ENCODE measurements at regions not wholly inside any gene's neighbourhood (a gene's known extent, or its start where the extent isn't known, plus 50 kb on each side); places are given as distances from the start of the nearest gene placed in this dataset.

GRCh38 chr3:86605166-86605565, 385.8 kb downstream of the VGLL3 start:
- BruUV-seq (replicated peaks): no TSS peak
- no peaks in the 10 kb centered on the region for H3K36me3 ChIP-seq (ENCODE audit: control insufficient read depth, insufficient read depth, low read length)
- ChIA-PET POLR2A (no interaction called here), CTCF (no interaction called here)
- no peak overlapping the region for H3K27ac ChIP-seq (ENCODE audit: low read length)
- DNase-seq (ENCODE audit: low read depth, low spot score) (no peak), ATAC-seq (no peak)
- no peak overlapping the region for H3K4me3 ChIP-seq (ENCODE audit: low read depth in 2 of 2, low read length in 2 of 2)
- TF ChIP-seq POLR2AphosphoS5 (IDR thresholded peaks at IDR 0.05; ENCODE audit: low read depth, low read length) (no peak), SIN3A (IDR thresholded peaks at IDR 0.05; ENCODE audit: borderline replicate concordance, insufficient read depth, low read depth, low read length) (no peak), REST (IDR thresholded peaks at IDR 0.05; ENCODE audit: insufficient read depth in 1 of 2, low read depth in 2 of 2, low read length in 1 of 2) (no peak), CTCF (IDR thresholded peaks at IDR 0.05) (no peak), TCF7L2 (IDR thresholded peaks at IDR 0.05; ENCODE audit: low read depth, low read length) (no peak)
- intact Hi-C loops (cut with micrococcal nuclease; ENCODE audit: unreplicated experiment) (no loop called here), in situ Hi-C loops (cut with HindIII; ENCODE audit: low pct_unique_long_range_greater_than_20kb, low sequenced_read_pairs) (no loop called here)
- H3K4me1 ChIP-seq (ENCODE audit: control insufficient read depth, insufficient read depth, low read length): no peaks in the 10 kb centered on the region
- H3K27me3 ChIP-seq (ENCODE audit: control insufficient read depth, insufficient read depth, low read length): no peaks in the 10 kb centered on the region
- H3K9me3 ChIP-seq (ENCODE audit: control insufficient read depth, insufficient read depth, low read depth, low read length): no peaks in the 10 kb centered on the region

DNA sequence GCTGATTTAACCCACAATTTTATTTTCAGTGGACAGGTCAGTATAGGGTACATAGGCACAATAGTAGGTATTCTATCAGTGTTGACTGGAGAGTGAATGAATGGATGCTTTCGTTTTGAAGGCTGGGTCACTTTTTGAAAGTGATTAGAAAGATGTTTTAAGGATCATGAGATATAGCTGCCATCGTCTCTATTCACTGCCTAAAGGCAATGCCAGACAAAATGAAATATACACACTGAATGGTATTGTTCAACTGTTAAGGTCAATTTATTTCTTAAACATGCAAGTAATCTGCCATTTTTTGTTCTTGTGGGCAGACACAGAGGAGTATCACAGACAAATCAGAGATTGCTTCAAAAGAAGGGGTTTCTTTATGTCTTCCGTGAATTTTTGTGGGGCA, 395.3 kb downstream of the VGLL3 start:
- no peaks in the 10 kb centered on the region for H3K4me1 ChIP-seq (ENCODE audit: control insufficient read depth, insufficient read depth, low read length)
- no peak overlapping the region for H3K27ac ChIP-seq (ENCODE audit: low read length)
- H3K36me3 ChIP-seq (ENCODE audit: control insufficient read depth, insufficient read depth, low read length): no peaks in the 10 kb centered on the region
- POLR2A ChIA-PET: no interaction called here
- CTCF ChIA-PET: no interaction called here
- no peak overlapping the region for H3K4me3 ChIP-seq (ENCODE audit: low read depth in 2 of 2, low read length in 2 of 2)
- in situ Hi-C loops (cut with HindIII; ENCODE audit: low pct_unique_long_range_greater_than_20kb, low sequenced_read_pairs): no loop called here
- no TSS peak for BruUV-seq (replicated peaks)
- intact Hi-C loops (cut with micrococcal nuclease; ENCODE audit: unreplicated experiment): no loop called here
- ATAC-seq (no peak), DNase-seq (ENCODE audit: low read depth, low spot score) (no peak)
- TF ChIP-seq REST (IDR thresholded peaks at IDR 0.05; ENCODE audit: insufficient read depth in 1 of 2, low read depth in 2 of 2, low read length in 1 of 2): no peak
- no peak for TF ChIP-seq SIN3A (IDR thresholded peaks at IDR 0.05; ENCODE audit: borderline replicate concordance, insufficient read depth, low read depth, low read length)
- TF ChIP-seq CTCF (IDR thresholded peaks at IDR 0.05): no peak
- no peak for TF ChIP-seq POLR2AphosphoS5 (IDR thresholded peaks at IDR 0.05; ENCODE audit: low read depth, low read length)
- TF ChIP-seq TCF7L2 (IDR thresholded peaks at IDR 0.05; ENCODE audit: low read depth, low read length): no peak
- H3K27me3 ChIP-seq (ENCODE audit: control insufficient read depth, insufficient read depth, low read length): no peaks in the 10 kb centered on the region
- H3K9me3 ChIP-seq (ENCODE audit: control insufficient read depth, insufficient read depth, low read depth, low read length): no peaks in the 10 kb centered on the region

All from Panc1 (cell line).